Stimulated activated CD8-positive, alpha-beta memory T cell treated with anti-CD3 and anti-CD28 coated beads, Interleukin-4, amount 100 ng/mL, for 24 hours (primary cell): ENCODE measurements at regions not wholly inside any gene's neighbourhood (a gene's known extent, or its start where the extent isn't known, plus 50 kb on each side); places are given as distances from the start of the nearest gene placed in this dataset.

ENCODE experiments used
- DNase-seq: peaks from one replicate; pipeline ENCODE4 v3.0.0-alpha.2; 2020; ENCODE audit warnings: low read depth

- no peak for DNase-seq
These were observed 120.9 kb upstream of the LHX1 start for GRCh38 chr17:36816214-36816906.

- DNase-seq: no peak
These were observed 120.4 kb upstream of the LHX1 start for GRCh38 chr17:36816907-36817288.

- no peak for DNase-seq
These were observed 119.7 kb upstream of the LHX1 start for GRCh38 chr17:36817483-36818048.

DNA sequence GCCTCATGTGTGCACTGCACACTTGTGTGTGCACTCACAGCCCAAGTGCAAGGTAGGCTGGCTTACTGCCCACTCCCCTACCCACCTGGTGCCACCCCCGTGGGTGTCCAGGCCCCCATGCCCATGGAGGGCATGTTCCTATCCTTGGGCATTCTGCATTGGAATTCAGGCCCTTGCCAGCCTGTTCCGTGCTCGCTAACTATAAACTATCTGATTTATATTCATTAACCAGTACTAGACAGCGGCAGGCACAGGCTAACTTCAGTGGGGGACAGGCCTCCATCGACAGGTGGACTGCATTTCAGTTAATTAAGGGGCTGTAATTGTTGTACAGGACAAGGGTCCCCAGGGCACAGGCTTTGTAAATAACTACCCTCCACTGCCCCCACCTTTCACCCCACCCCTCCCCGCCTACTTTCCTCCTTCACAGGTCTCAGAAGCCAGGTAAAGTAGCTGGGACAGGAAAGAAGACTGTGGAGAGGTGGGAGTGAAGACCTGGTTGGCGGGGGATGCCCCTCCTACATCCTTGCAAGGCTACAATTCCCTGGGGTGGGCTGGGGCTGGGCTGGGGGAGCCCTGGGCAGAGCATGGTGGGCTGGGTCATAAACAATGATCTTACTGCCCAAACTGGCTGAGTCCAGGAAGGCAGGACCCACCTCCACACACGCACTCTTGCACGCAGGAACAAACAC is 119.0 kb upstream of the LHX1 start:
- DNase-seq: no peak

DNA sequence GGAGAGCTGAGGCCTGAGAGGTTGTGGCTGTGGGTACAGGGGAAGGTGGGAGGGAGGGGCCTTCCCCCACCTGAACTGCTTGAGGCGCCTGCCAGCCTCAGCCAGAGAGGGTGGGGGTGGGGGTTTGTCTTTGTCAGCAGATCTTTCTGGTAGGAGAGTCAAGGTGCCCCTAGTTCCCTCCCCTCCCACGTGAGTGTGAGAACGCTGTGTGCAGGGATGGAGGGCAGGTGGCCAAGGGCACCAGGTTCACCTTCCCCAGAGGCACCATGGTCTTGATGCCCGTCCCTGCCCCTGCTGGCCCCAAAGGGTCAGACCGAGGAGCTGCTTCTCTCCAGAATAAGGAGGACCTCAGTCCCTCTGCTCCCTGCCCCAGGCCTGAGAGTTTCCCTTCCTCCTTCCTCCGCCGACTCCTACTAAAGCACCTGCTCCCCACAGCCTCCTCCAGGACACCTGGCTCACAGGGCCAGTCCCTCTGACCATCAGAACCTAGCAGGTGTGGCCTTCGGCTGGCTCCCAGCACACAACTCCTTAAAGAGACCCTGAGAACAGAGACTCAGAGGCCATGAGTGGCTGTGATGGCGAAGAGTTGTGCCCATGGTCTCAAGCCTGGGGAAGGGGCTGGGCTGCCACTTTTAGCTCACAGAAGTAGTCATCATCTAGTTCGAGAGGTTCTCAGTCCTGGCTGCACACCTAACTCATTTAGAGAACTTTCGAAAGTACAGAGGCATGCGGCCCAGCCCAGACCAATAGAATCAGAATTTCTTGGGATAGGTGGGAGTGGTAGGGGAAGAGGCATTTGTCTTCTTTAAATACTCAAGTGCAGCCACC is 113.2 kb upstream of the LHX1 start:
- no peak for DNase-seq

DNA sequence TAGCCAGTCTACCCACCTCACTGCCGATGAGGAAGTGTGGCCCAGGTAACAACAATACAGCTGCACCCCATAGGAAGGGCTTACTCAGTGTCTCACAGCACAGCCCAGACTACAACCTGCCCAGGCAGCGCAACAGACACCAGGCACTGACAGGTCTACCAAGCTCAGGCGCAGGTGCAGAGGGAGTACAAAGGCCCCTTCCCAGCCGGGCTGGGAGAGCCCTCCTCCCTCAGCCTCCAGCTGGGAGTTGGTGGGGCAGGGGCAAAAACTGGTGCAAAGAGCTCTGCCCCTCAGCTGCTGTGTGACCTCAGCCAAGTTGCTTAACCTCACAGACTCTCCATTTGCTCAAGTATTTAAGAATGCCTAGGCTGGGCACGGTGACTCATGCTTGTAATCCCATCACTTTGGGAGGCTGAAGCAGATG is 112.6 kb upstream of the LHX1 start:
- DNase-seq: no peak

- DNase-seq: no peak
These were observed 112.2 kb upstream of the LHX1 start for GRCh38 chr17:36825113-36825512.

GRCh38 chr17:36825521-36825920 is 111.8 kb upstream of the LHX1 start:
- DNase-seq: no peak

DNA sequence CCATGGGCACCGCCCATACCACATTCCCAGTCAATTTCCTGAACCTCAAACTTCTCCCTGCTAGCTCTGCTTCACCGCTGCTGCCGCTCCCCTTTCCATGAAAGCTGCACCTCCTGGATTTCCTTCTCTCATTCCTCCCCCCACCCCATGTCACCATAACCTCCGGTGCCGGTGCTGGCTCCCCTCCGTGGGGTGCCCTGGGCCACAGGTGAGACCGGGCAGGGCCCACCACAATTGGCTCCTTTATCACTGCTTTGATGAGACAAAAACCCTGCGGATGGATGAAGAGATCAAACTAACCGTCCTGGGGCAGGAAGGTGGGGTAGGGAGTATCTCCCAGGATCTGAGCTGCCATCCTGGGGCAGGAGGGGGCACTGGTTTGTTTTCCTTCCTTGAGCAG is 111.3 kb upstream of the LHX1 start:
- DNase-seq: no peak

- DNase-seq: no peak
These were observed 110.2 kb upstream of the LHX1 start for GRCh38 chr17:36827081-36827480.

GRCh38 chr17:36829676-36830075 is 107.6 kb upstream of the LHX1 start:
- DNase-seq: no peak

- no peak for DNase-seq
These were observed 104.0 kb upstream of the LHX1 start for GRCh38 chr17:36833279-36833678.

- DNase-seq: no peak
These were observed 102.2 kb upstream of the LHX1 start for GRCh38 chr17:36835036-36835435.

- DNase-seq: no peak
These were observed 99.9 kb upstream of the LHX1 start for GRCh38 chr17:36837195-36837938.

DNA sequence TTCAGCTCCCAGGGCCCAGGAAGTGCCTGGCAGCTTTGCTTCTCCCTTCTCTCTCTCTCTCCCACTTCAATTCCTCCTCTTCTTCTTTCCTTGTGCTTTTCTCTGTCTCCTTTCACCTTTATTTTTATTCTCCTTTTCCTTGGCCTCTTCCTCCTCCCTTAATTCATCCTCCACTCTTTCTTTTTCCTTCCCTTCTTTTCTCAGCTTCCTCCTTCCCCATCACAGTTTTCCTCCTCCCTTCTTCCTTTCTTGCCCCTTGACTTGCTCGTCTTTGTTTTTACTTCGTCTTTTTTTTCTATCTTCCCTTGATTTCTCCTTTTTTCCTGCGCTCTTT is 99.4 kb upstream of the LHX1 start:
- DNase-seq: no peak

DNA sequence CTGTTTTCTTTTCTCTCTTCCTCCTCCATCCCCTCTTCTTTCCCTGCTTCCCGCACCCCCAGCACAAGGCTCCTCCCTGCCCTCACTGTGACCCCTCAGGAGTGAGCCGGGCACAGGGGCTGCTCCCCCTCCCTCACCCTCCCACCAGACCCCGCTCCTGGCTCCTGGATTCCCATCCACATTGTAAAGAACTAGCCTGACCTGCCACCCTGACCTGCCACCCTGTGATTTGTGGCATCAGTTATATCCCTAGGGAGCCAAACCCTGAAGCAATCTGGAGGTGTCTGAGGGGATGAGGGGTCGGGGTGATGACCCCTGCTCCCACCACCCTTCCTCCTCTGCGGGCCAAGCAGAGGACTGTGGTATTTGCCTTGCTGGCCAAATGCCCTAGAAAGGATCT is 98.0 kb upstream of the LHX1 start:
- no peak for DNase-seq

DNA sequence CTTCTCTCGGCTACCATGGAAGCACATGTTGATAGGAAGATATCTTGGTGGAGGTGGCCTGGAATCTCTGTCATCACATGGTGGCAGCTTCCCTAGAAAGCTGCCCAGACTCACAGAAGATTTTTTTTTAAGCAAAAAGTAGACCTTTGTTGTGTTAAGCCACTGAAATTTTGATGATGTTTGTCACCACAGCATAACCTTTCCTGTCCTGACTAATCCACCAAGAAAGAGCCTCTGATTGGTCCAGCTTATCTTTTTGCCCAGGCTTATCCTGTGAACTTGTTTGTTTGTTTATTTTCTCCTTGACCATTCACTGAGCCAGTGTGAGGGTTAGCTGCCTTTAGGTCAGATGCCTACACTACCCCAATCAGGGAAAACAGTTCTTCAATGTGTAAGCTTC is 96.5 kb upstream of the LHX1 start:
- no peak for DNase-seq

GRCh38 chr17:36842231-36842819 is 95.0 kb upstream of the LHX1 start:
- DNase-seq: no peak

GRCh38 chr17:36842963-36843558 is 94.2 kb upstream of the LHX1 start:
- DNase-seq: no peak

- DNase-seq: no peak
These were observed 93.3 kb upstream of the LHX1 start for GRCh38 chr17:36844013-36844412.

DNA sequence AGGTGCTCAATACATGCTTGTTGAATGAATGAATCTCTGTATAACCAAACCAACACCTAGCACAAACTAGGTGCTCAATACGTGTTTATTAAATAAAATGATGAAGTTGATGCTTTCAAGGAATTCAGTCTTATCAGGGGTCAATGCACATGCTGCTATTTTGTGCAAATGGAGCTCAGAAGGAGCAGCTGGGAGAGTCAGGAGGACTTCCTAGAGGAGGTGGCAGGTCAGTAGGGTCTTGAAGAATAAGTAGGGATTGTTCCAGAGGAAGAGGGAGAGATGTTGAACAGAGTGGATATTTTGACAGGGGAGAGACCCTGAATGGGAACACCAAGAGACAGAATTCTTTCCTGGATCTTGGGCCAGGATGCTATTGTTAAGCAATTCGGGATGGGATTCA is 92.7 kb upstream of the LHX1 start:
- no peak for DNase-seq
